Thyroid gland (tissue), 4 donors: ENCODE measurements at regions not wholly inside any gene's neighbourhood (a gene's known extent, or its start where the extent isn't known, plus 50 kb on each side); places are given as distances from the start of the nearest gene placed in this dataset.
"Not testable (repeated sequence)": the region's sequence is repeated elsewhere in the genome, so short reads cannot be mapped to it uniquely, and the experiment has no call there.

Experiments used
- DNase-seq, 2 donors: peaks; one replicate each; pipeline ENCODE4 v3.0.0-alpha.2; 2019
- H3K27ac ChIP-seq, 3 donors: fragments of 200-600 bp; sonication (generic); 1 replicate in 2 of 3; 2 replicates in 1 of 3; pipeline ENCODE4 v1.5.1; 2016 to 2019; ENCODE audit warnings: mild to moderate bottlenecking in 1 of 3, moderate library complexity in 1 of 3
- H3K27me3 ChIP-seq: fragments of 200-600 bp; sonication (generic); one replicate; pipeline ENCODE4 v1.5.1; 2019
- H3K36me3 ChIP-seq, 2 donors: fragments of 200-600 bp; sonication (generic); one replicate each; pipeline ENCODE4 v1.5.1; 2016 to 2019
- H3K4me1 ChIP-seq, 2 donors: fragments of 200-600 bp; sonication (generic); one replicate each; pipeline ENCODE4 v1.5.1; 2017 to 2019
- H3K4me3 ChIP-seq, 3 donors: fragments of 200-600 bp; sonication (generic); replicated peaks in 1 of 3; 1 replicate in 2 of 3; 2 replicates in 1 of 3; pipeline ENCODE4 v1.5.1; 2016; ENCODE audit warnings: mild to moderate bottlenecking in 1 of 3
- H3K9me3 ChIP-seq: fragments of 200-600 bp; sonication (generic); one replicate; pipeline ENCODE4 v1.5.1; 2017
- CTCF ChIP-seq, 6 experiments: fragments of 200-600 bp in 3 of 6; fragments of 450-650 bp in 3 of 6; sonication (generic) in 3 of 6; IDR thresholded peaks; one replicate each; pipeline ENCODE4 v1.5.1; 2016 to 2019; ENCODE audit warnings: antibody characterized with exemption in 6 of 6, mild to moderate bottlenecking in 2 of 6, inconsistent platforms in 1 of 6, moderate library complexity in 1 of 6
- POLR2A ChIP-seq, 2 donors: fragments of 450-650 bp; IDR thresholded peaks; one replicate each; pipeline ENCODE4 v1.6.1; 2017; ENCODE audit warnings: antibody characterized with exemption in 2 of 2, mild to moderate bottlenecking in 2 of 2, moderate library complexity in 1 of 2
- WGBS, 2 donors: methylation state at CpG; one replicate each; pipeline ENCODE4 v1.1.5; 2017; 5-methylcytosine and 5-hydroxymethylcytosine counted together
- intact Hi-C: fragments of 100-400 bp; cut with DNase I; formaldehyde crosslinking; loops from one replicate; pipeline ENCODE4 v1.15.1; 2023

- 61 to 62% methylated on average over 9 of the region's 9 CpGs for WGBS, 2 donors
- no peaks in the 10 kb centered on the region for H3K4me1 ChIP-seq
These were observed 111.5 kb upstream of the CCNH start for GRCh38 chr5:87524217-87524616.

GRCh38 chr5:87511778-87512177 lies 99.0 kb upstream of the CCNH start:
- H3K4me3 ChIP-seq, H3K9me3 ChIP-seq, H3K27me3 ChIP-seq, intact Hi-C loops, H3K27ac ChIP-seq, H3K4me1 ChIP-seq, H3K36me3 ChIP-seq, DNase-seq: not testable (repeated sequence)
- WGBS, 2 donors, result 72% methylated on average over 3 of the region's 3 CpGs

More at GRCh38 chr5:87524217-87524616, 111.5 kb upstream of the CCNH start:
- no peaks in the 10 kb centered on the region for H3K36me3 ChIP-seq
- no peak overlapping the region for H3K27ac ChIP-seq
- no peak for TF ChIP-seq CTCF (IDR thresholded peaks at IDR 0.05)
- no peak for TF ChIP-seq POLR2A (IDR thresholded peaks at IDR 0.05)
- no peaks in the 10 kb centered on the region for H3K9me3 ChIP-seq
- intact Hi-C loops, result no loop called here
- DNase-seq, result no peak
- no peak overlapping the region for H3K4me3 ChIP-seq
- no peaks in the 10 kb centered on the region for H3K27me3 ChIP-seq

- TF ChIP-seq POLR2A (IDR thresholded peaks at IDR 0.05) (no peak), CTCF (IDR thresholded peaks at IDR 0.05) (no peak)
- Histone ChIP-seq H3K27me3 (no peaks in the 10 kb centered on the region), H3K27ac (no peak overlapping the region), H3K9me3 (no peaks in the 10 kb centered on the region), H3K4me3 (no peak overlapping the region), H3K4me1 (no peaks in the 10 kb centered on the region), H3K36me3 (no peaks in the 10 kb centered on the region)
- 65 to 76% methylated on average over 2 of the region's 2 CpGs for WGBS, 2 donors
- no peak for DNase-seq
- intact Hi-C loops, result no loop called here
These were observed 90.3 kb upstream of the CCNH start for GRCh38 chr5:87503004-87503403.

- Histone ChIP-seq H3K36me3 (no peaks in the 10 kb centered on the region), H3K9me3 (no peaks in the 10 kb centered on the region), H3K4me1 (no peaks in the 10 kb centered on the region), H3K27me3 (no peaks in the 10 kb centered on the region), H3K27ac (no peak overlapping the region), H3K4me3 (no peak overlapping the region)
- TF ChIP-seq POLR2A (IDR thresholded peaks at IDR 0.05) (no peak), CTCF (IDR thresholded peaks at IDR 0.05) (no peak)
- WGBS, 2 donors, result 79 to 82% methylated on average over 20 of the region's 21 CpGs
- no peak for DNase-seq
- intact Hi-C loops, result no loop called here
These were observed 87.0 kb upstream of the CCNH start for GRCh38 chr5:87499478-87500410.
